HL-60 (cell line): ENCODE measurements at regions not wholly inside any gene's neighbourhood (a gene's known extent, or its start where the extent isn't known, plus 50 kb on each side); places are given as distances from the start of the nearest gene placed in this dataset.

Experiments
- DNase-seq, 2 experiments: peaks; one replicate each; pipeline ENCODE4 v3.0.0-alpha.2; 2010 to 2020; ENCODE audit warnings: low read depth in 1 of 2, low spot score in 1 of 2
- H3K27ac ChIP-seq: fragments of 250-450 bp; sonication (Bioruptor Pico); replicated peaks from 2 replicates; pipeline ENCODE4 v1.5.1; 2020; ENCODE audit warnings: mild to moderate bottlenecking, moderate library complexity
- H3K27me3 ChIP-seq: fragments of 250-450 bp; sonication (Bioruptor Pico); 2 replicates; pipeline ENCODE4 v1.5.1; 2021; ENCODE audit warnings: mild to moderate bottlenecking, moderate library complexity; ENCODE audit not compliant: insufficient read depth, poor library complexity, severe bottlenecking
- H3K4me3 ChIP-seq: replicated peaks from 2 replicates; pipeline ENCODE4 v1.5.1; 2011; ENCODE audit warnings: mild to moderate bottlenecking, control low read depth, low read length; ENCODE audit not compliant: insufficient read depth
- CTCF ChIP-seq: IDR thresholded peaks from one replicate; pipeline ENCODE4 v1.5.1; 2011; ENCODE audit warnings: low read length, control low read depth, inconsistent platforms; ENCODE audit not compliant: insufficient read depth
- GABPA ChIP-seq: IDR thresholded peaks from 2 replicates; pipeline ENCODE4 v1.6.1; 2012; ENCODE audit warnings: low read depth
- POLR2AphosphoS5 ChIP-seq: IDR thresholded peaks from 2 replicates; pipeline ENCODE4 v1.6.1; 2012; ENCODE audit warnings: low read depth
- REST ChIP-seq: IDR thresholded peaks from 2 replicates; pipeline ENCODE4 v1.6.1; 2012; ENCODE audit warnings: low read depth; ENCODE audit not compliant: insufficient replicate concordance
- SPI1 ChIP-seq: IDR thresholded peaks from 2 replicates; pipeline ENCODE4 v1.6.1; 2012; ENCODE audit warnings: low read depth, mild to moderate bottlenecking, borderline replicate concordance

GRCh38 chr12:59250766-59251165 lies 330.5 kb upstream of the LRIG3 start:
- DNase-seq, result no peak
- Histone ChIP-seq H3K27ac (no peak overlapping the region), H3K27me3 (no peaks in the 10 kb centered on the region), H3K4me3 (no peak overlapping the region)
- no peak for TF ChIP-seq REST

GRCh38 chr12:59240048-59240447 lies 319.7 kb upstream of the LRIG3 start:
- TF ChIP-seq GABPA (no peak), REST (no peak), CTCF (no peak), SPI1 (no peak), POLR2AphosphoS5 (no peak)

GRCh38 chr12:59234391-59234790 lies 314.1 kb upstream of the LRIG3 start:
- H3K27me3 ChIP-seq, result no peaks in the 10 kb centered on the region
- no peak for TF ChIP-seq GABPA
- TF ChIP-seq POLR2AphosphoS5, result no peak
- TF ChIP-seq CTCF, result no peak
- no peak for TF ChIP-seq REST
- no peak for TF ChIP-seq SPI1
- no peak overlapping the region for H3K4me3 ChIP-seq
- no peak overlapping the region for H3K27ac ChIP-seq
- no peak for DNase-seq

More at GRCh38 chr12:59240048-59240447, 319.7 kb upstream of the LRIG3 start:
- Histone ChIP-seq H3K4me3 (no peak overlapping the region), H3K27me3 (no peaks in the 10 kb centered on the region), H3K27ac (no peak overlapping the region)
- DNase-seq, result no peak

- Histone ChIP-seq H3K4me3 (no peak overlapping the region), H3K27ac (no peak overlapping the region), H3K27me3 (no peaks in the 10 kb centered on the region)
- TF ChIP-seq CTCF (no peak), GABPA (no peak), REST (no peak), POLR2AphosphoS5 (no peak)
- DNase-seq, result no peak
These were observed 310.0 kb upstream of the LRIG3 start for GRCh38 chr12:59230334-59230733.
